Aorta (tissue), 5 donors: ENCODE measurements at regions not wholly inside any gene's neighbourhood (a gene's known extent, or its start where the extent isn't known, plus 50 kb on each side); places are given as distances from the start of the nearest gene placed in this dataset.

Experiments used
- ATAC-seq: fragments of 200-7000 bp; cut with Tn5 transposase; one replicate; pipeline ENCODE4 v1.9.1; 2022; ENCODE audit warnings: moderate library complexity; ENCODE audit not compliant: low FRiP score
- DNase-seq, 2 donors: peaks; one replicate each; pipeline ENCODE4 v3.0.0-alpha.2; 2020
- H3K27ac ChIP-seq, 2 donors: one replicate each; pipeline ENCODE4 v1.5.1; 2013; ENCODE audit warnings: low read length in 2 of 2, mild to moderate bottlenecking in 2 of 2, moderate library complexity in 2 of 2, control low read depth in 1 of 2, inconsistent platforms in 1 of 2, low read depth in 1 of 2
- H3K27me3 ChIP-seq, 2 donors: one replicate each; pipeline ENCODE4 v1.6.1; 2013; ENCODE audit warnings: control low read depth in 1 of 2, low read length in 1 of 2, mild to moderate bottlenecking in 1 of 2, moderate library complexity in 1 of 2; ENCODE audit not compliant: insufficient read depth in 2 of 2, control insufficient read depth in 1 of 2
- H3K36me3 ChIP-seq, 2 donors: one replicate each; pipeline ENCODE4 v1.6.1; 2013; ENCODE audit warnings: control low read depth in 1 of 2, low read length in 1 of 2, mild to moderate bottlenecking in 1 of 2; ENCODE audit not compliant: insufficient read depth in 2 of 2, control insufficient read depth in 1 of 2
- H3K4me1 ChIP-seq, 2 donors: one replicate each; pipeline ENCODE4 v1.6.1; 2013; ENCODE audit warnings: low read length in 2 of 2, control low read depth in 1 of 2, mild to moderate bottlenecking in 1 of 2, moderate library complexity in 1 of 2; ENCODE audit not compliant: insufficient read depth in 2 of 2, control insufficient read depth in 1 of 2
- H3K4me3 ChIP-seq, 2 donors: one replicate each; pipeline ENCODE4 v1.5.1; 2013; ENCODE audit warnings: low read length in 2 of 2, control low read depth in 1 of 2, mild to moderate bottlenecking in 1 of 2
- H3K9me3 ChIP-seq: one replicate; pipeline ENCODE4 v1.6.1; 2013; ENCODE audit warnings: mild to moderate bottlenecking, low read length; ENCODE audit not compliant: control insufficient read depth
- WGBS, 2 donors: extraction: QIAGEN DNeasy Blood & Tissue Kit; methylation state at CpG; one replicate each; pipeline ENCODE4 v1.1.7; 2013; 5-methylcytosine and 5-hydroxymethylcytosine counted together
- intact Hi-C, 2 donors: fragments of 100-400 bp; cut with DNase I; formaldehyde crosslinking; loops; one replicate each; pipeline versions ENCODE4 v1.14.2 to v1.15.0; 2022
- donor health status: healthy with polysubstance abuse.
- donor health status: Bipolar disorder and iron deficiency.
- donor health status: DM: no; HTN: no; CAD: no.
- donor health status: DM: no; HTN: no; CAD: no.
- donor health status: DM: yes; HTN: yes; CAD: no.

GRCh38 chr1:103187673-103188072 is 79.4 kb upstream of the COL11A1 start:
- 95 to 96% methylated on average over 1 of the region's 1 CpG for WGBS, 2 donors
- H3K4me3 ChIP-seq: no peak overlapping the region
- intact Hi-C loops: no loop called here
- H3K4me1 ChIP-seq: no peaks in the 10 kb centered on the region
- DNase-seq: no peak
- no peak for ATAC-seq
- H3K36me3 ChIP-seq: no peaks in the 10 kb centered on the region
- no peaks in the 10 kb centered on the region for H3K27me3 ChIP-seq
- no peaks in the 10 kb centered on the region for H3K9me3 ChIP-seq
- no peak overlapping the region for H3K27ac ChIP-seq

GRCh38 chr1:103180660-103181059 is 72.3 kb upstream of the COL11A1 start:
- Histone ChIP-seq H3K27me3 (no peaks in the 10 kb centered on the region), H3K4me3 (no peak overlapping the region), H3K27ac (no peak overlapping the region), H3K9me3 (no peaks in the 10 kb centered on the region), H3K36me3 (no peaks in the 10 kb centered on the region), H3K4me1 (no peaks in the 10 kb centered on the region)
- intact Hi-C loops: no loop called here
- no peak for ATAC-seq
- no peak for DNase-seq
- 20 to 31% methylated on average over 3 of the region's 3 CpGs for WGBS, 2 donors

DNA sequence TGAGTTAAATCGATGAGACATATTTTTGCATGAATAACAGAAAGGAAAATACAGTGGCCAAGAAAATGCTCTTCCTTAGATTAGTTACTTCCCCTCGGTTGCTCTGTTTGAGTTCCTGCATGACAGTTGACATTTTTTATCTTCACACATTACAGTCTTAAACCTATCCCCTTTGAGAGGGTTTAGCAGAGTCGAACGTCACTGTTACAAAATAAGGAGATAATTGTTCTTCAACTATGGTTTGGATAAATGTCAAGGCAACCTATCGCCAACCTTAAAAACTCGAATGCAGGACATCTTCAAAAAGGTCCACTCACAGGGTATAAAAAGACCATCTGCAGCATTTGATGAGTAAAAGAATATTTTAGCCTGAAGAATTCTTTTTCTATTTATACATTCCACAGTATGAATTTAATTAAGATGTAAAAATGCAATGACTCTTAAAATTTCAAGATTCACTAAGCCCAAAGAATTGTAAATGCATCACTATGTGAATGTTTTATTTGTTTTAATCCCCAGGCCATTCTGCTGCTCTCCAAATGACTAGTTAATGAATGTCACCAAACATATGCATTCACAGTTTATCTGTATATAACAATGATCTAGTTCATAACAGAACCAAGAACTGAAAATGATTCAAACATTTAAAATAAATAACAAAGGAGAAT is 68.9 kb upstream of the COL11A1 start:
- intact Hi-C loops: no loop called here
- Histone ChIP-seq H3K4me3 (no peak overlapping the region), H3K36me3 (no peaks in the 10 kb centered on the region), H3K4me1 (no peaks in the 10 kb centered on the region), H3K27me3 (no peaks in the 10 kb centered on the region), H3K27ac (no peak overlapping the region), H3K9me3 (no peaks in the 10 kb centered on the region)
- 70 to 74% methylated on average over 6 of the region's 6 CpGs for whole genome bisulfite sequencing, 2 donors
- DNase-seq (no peak), ATAC-seq (no peak)

GRCh38 chr1:103171041-103171590 is 62.8 kb upstream of the COL11A1 start:
- H3K27me3 ChIP-seq: no peaks in the 10 kb centered on the region
- H3K36me3 ChIP-seq: no peaks in the 10 kb centered on the region
- DNase-seq (no peak), ATAC-seq (no peak)
- no peak overlapping the region for H3K4me3 ChIP-seq
- H3K27ac ChIP-seq: no peak overlapping the region
- 58 to 62% methylated on average over 1 of the region's 1 CpG for WGBS, 2 donors
- no peaks in the 10 kb centered on the region for H3K4me1 ChIP-seq
- intact Hi-C loops: no loop called here
- H3K9me3 ChIP-seq: no peaks in the 10 kb centered on the region

DNA sequence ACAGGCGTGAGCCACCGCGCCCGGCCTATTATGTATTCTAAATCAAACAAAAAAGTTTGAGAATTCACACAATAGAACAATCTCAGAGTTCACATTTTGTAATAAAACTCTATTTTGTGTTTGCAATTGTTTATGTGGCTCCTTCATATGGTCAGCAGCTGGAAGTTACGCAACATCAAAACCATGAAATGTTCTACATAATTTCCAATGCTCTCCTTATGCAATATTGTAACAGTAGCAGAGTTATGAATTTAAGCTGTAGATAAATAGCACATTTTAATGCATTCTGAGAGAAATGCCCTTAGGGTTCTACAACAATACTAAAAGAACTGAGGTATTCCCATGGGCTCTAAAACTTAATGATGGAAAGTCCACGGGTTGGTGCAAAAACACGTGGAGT is 62.3 kb upstream of the COL11A1 start:
- H3K4me1 ChIP-seq: no peaks in the 10 kb centered on the region
- H3K27ac ChIP-seq: no peak overlapping the region
- no peaks in the 10 kb centered on the region for H3K9me3 ChIP-seq
- WGBS, 2 donors: 86 to 91% methylated on average over 7 of the region's 7 CpGs
- H3K4me3 ChIP-seq: no peak overlapping the region
- H3K27me3 ChIP-seq: no peaks in the 10 kb centered on the region
- H3K36me3 ChIP-seq: no peaks in the 10 kb centered on the region
- intact Hi-C loops: no loop called here
- no peak for ATAC-seq
- no peak for DNase-seq

DNA sequence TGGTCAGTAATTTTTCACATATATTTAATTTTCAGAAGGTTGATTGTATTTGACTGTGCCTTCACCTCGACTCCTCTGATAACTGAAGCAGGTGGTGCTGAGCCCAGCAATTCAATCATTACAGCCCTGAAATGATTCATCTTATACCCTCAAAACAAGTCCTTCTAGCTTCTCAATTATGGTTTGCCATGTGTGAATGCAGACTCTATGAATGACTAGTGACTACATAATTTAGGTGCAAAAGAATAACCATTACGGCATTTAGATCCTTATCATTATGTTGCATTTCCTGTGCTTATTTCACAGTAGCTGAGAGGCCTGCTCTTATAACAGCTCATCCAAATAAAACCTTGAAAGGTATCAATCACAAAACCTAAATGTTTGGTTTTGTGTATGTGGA is 54.0 kb upstream of the COL11A1 start:
- DNase-seq (no peak), ATAC-seq (no peak)
- no peaks in the 10 kb centered on the region for H3K36me3 ChIP-seq
- no peak overlapping the region for H3K27ac ChIP-seq
- no peaks in the 10 kb centered on the region for H3K27me3 ChIP-seq
- WGBS, 2 donors: 75 to 83% methylated on average over 2 of the region's 2 CpGs
- H3K4me1 ChIP-seq: no peaks in the 10 kb centered on the region
- no peak overlapping the region for H3K4me3 ChIP-seq
- intact Hi-C loops: no loop called here
- no peaks in the 10 kb centered on the region for H3K9me3 ChIP-seq

GRCh38 chr1:103160281-103160680 is 52.0 kb upstream of the COL11A1 start:
- intact Hi-C loops: no loop called here
- no peak for ATAC-seq
- 99 to 100% methylated on average over 1 of the region's 1 CpG for WGBS, 2 donors
- Histone ChIP-seq H3K4me1 (no peaks in the 10 kb centered on the region), H3K4me3 (no peak overlapping the region), H3K27me3 (no peaks in the 10 kb centered on the region), H3K27ac (no peak overlapping the region), H3K36me3 (no peaks in the 10 kb centered on the region), H3K9me3 (no peaks in the 10 kb centered on the region)
- no peak for DNase-seq
